ENCODE measurements at regions not wholly inside any gene's neighbourhood (a gene's known extent, or its start where the extent isn't known, plus 50 kb on each side); places are given as distances from the start of the nearest gene placed in this dataset.

DNA sequence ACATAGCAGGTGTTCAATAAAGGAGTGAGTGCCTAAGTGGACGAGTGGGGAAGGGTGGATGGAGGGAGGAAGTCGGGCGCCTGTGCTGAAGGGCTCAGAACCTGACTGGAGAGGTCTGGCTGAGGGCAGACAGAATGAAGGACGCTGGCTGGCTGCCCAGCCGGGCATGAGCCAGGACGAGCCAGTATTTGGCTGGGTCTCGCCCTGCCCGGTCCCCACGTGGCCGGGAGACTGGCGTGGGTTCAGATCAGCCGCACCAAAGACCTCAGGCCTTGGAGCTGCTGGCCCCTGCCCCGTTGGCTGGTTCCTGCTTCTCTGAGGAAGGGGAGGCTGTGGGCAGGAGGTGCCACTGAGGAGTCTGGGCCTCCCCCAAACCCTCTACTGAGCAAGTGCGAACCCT, 79.8 kb downstream of the ENGASE start:
- TF ChIP-seq, protein P1, sequence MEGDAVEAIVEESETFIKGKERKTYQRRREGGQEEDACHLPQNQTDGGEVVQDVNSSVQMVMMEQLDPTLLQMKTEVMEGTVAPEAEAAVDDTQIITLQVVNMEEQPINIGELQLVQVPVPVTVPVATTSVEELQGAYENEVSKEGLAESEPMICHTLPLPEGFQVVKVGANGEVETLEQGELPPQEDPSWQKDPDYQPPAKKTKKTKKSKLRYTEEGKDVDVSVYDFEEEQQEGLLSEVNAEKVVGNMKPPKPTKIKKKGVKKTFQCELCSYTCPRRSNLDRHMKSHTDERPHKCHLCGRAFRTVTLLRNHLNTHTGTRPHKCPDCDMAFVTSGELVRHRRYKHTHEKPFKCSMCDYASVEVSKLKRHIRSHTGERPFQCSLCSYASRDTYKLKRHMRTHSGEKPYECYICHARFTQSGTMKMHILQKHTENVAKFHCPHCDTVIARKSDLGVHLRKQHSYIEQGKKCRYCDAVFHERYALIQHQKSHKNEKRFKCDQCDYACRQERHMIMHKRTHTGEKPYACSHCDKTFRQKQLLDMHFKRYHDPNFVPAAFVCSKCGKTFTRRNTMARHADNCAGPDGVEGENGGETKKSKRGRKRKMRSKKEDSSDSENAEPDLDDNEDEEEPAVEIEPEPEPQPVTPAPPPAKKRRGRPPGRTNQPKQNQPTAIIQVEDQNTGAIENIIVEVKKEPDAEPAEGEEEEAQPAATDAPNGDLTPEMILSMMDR (IDR thresholded peaks at IDR 0.05; ENCODE audit: unreplicated experiment) = no peak
- H3K9me3 Mint-ChIP-seq = no peaks in the 10 kb centered on the region
- peaks cover 64% of the 10 kb centered on the region for H3K27me3 Mint-ChIP-seq (ENCODE audit: low read depth)

DNA sequence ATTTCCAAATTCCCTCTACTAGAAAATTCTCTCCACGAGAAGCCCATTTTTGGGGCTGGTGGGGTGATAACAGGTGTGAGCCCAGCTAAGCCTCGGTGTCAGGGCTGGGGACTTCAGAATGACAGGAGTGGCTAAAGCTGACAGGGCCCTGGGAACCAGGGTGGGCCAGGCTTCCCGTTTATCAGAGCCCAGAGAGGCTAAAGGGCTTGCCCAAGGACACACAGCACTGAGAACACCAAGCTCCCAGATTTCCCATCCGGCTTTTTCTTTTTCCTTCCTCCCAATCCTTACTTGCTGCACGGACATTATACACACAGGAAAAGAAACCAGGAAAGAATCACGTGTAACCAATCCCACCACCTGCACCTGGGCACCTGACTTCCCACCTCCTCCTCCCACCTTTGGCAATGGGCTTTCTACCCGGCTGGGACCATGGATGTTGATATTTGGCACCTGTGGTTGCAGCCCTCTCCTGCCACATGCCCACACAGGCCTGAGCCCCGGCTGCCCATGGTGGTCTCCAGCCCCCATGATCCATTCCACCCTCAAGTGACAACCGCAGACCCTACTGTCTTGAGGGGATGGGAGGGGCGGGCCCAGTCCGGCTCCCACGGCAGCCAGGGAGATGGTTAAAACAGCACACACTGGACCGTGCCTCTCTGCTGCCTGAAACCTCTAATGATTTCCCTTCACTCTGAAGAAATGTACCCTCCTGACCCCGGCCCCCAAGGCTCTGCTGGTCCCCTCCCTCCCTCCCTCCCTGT, 78.9 kb downstream of the ENGASE start:
- TF ChIP-seq, protein P1 (IDR thresholded peaks at IDR 0.05; ENCODE audit: unreplicated experiment) = no peak
- peaks cover 55% of the 10 kb centered on the region for H3K27me3 Mint-ChIP-seq (ENCODE audit: low read depth)
- no peak overlapping the region for H3K27ac Mint-ChIP-seq
- no peaks in the 10 kb centered on the region for H3K36me3 Mint-ChIP-seq
- no peak overlapping the region for H3K4me3 Mint-ChIP-seq
- H3K9me3 Mint-ChIP-seq = no peaks in the 10 kb centered on the region
- H3K4me1 Mint-ChIP-seq = no peaks in the 10 kb centered on the region
- no peak for DNase-seq (ENCODE audit: low spot score in 2 of 2, unreplicated experiment in 2 of 2)

More for the DNA sequence above, 79.8 kb downstream of the ENGASE start:
- Mint-ChIP-seq H3K36me3 (no peaks in the 10 kb centered on the region), H3K4me3 (no peak overlapping the region), H3K4me1 (no peaks in the 10 kb centered on the region), H3K27ac (no peak overlapping the region)
- DNase-seq (ENCODE audit: low spot score in 2 of 2, unreplicated experiment in 2 of 2) = no peak

DNA sequence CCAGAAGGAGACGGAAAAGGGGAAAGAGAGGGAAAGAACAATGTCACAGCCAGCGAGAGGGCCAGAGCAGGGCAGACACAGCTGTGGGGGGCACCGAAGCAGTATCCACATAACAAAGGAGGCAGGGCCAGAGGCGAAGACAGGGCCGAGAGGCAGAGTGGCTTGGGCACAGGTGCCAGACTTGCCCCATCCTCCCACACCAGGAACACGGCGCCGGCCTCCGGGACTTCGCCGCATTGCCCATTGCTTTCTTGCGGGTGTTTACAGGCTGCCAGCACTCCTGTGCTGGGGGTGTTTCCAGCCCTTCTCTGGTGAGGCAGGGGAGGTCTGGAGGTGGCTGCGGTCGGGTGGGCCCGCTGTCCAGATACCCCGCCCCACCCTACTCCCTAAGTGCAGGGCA, 78.0 kb downstream of the ENGASE start:
- Mint-ChIP-seq H3K4me3 (no peak overlapping the region), H3K36me3 (no peaks in the 10 kb centered on the region), H3K27me3 (ENCODE audit: low read depth) (peaks cover 46% of the 10 kb centered on the region), H3K9me3 (no peaks in the 10 kb centered on the region), H3K4me1 (no peaks in the 10 kb centered on the region), H3K27ac (no peak overlapping the region)
- TF ChIP-seq, protein P1 (IDR thresholded peaks at IDR 0.05; ENCODE audit: unreplicated experiment) = no peak
- DNase-seq (ENCODE audit: low spot score in 2 of 2, unreplicated experiment in 2 of 2) = no peak

DNA sequence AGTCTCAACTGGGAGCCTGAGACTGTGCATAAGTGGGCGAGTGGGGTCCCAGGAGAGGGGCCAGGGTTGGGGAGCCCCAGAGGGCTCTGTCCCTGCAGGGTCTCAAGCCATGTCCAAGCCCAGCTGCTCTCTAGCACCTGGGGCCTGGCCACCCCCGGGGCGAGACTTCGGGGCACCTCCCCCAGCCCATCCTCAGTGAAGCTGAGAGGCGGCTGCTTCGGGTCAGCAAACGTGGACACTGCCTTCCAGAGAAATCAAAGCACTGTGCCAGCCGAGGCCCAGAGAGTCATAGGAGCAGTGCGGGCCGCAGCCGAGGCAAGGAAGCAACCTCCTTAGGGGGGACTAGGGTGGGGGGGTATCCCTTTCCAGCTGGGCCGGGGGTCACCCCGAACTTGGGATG, 77.5 kb downstream of the ENGASE start:
- TF ChIP-seq, protein P1 (IDR thresholded peaks at IDR 0.05; ENCODE audit: unreplicated experiment) = no peak
- Mint-ChIP-seq H3K4me1 (no peaks in the 10 kb centered on the region), H3K27ac (no peak overlapping the region), H3K4me3 (no peak overlapping the region), H3K9me3 (no peaks in the 10 kb centered on the region), H3K27me3 (ENCODE audit: low read depth) (peaks cover 42% of the 10 kb centered on the region), H3K36me3 (no peaks in the 10 kb centered on the region)
- DNase-seq (ENCODE audit: low spot score in 2 of 2, unreplicated experiment in 2 of 2) = no peak

DNA sequence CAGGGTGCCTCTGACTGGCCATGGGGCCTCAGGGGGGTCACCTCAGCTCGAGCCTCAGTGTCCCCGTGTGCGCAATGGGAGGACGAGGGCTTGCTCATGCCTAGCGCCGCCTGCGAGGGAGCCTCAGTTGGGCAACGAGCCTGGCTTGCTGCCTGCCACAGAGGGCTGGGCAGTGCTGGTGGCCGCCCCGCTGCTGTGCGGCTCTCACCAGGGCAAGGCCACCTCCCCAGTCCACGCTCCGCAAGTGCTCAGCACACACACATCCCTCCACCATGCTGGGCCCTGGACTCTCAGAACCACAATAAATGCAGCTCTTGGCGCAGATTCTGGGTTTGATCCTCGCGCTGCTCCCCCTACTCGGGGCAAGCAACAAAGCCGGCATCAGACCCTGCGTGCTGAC, 76.2 kb downstream of the ENGASE start:
- Mint-ChIP-seq H3K27me3 (ENCODE audit: low read depth) (peaks cover 42% of the 10 kb centered on the region), H3K9me3 (no peaks in the 10 kb centered on the region), H3K4me1 (no peaks in the 10 kb centered on the region), H3K36me3 (no peaks in the 10 kb centered on the region), H3K27ac (no peak overlapping the region), H3K4me3 (no peak overlapping the region)
- TF ChIP-seq, protein P1 (IDR thresholded peaks at IDR 0.05; ENCODE audit: unreplicated experiment) = no peak
- no peak for DNase-seq (ENCODE audit: low spot score in 2 of 2, unreplicated experiment in 2 of 2)
